ENCODE measurements at regions not wholly inside any gene's neighbourhood (a gene's known extent, or its start where the extent isn't known, plus 50 kb on each side); places are given as distances from the start of the nearest gene placed in this dataset.

DNA sequence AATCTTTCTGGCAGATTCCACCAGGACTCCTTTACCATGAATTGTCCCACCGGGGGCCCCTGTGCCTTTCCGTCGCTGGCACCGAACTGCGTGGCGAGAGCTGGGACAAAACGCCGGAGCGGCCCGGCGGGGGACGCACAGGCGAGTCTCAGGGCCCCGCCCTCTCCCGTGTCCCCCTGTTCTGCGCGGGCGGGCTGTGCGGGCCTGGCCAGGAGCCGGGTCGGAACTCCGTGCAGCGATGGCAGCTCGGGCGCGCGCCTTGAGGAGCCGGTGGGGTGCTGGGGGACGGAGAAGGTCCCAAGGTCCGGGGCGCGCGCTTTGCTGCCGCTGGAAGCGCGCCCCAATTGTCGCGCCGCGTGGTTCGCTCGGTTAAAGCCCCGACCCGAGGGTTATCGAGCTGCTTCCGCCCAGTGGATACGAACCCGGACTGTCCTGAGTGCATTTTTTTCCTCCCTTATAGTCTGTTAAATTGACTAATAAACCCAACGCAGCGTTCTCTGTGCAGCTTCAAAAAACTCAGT, 125.3 kb downstream of the TMEM174 start:
- intact Hi-C loops (cut with DNase I, micrococcal nuclease), result loop anchor here (10.0 kb wide), 2 partner anchors 84 to 156 kb away; no protein-coding TSS in a partner anchor
- Histone ChIP-seq H3K9me3 (no peaks in the 10 kb centered on the region), H3K4me1 (ENCODE audit: low read depth) (peaks cover 7% of the 10 kb centered on the region), H3K4me3 (no peak overlapping the region), H3K36me3 (ENCODE audit: low read depth) (no peaks in the 10 kb centered on the region)
- DNase-seq (no peak), ATAC-seq (no peak)
- TF ChIP-seq, protein P1, sequence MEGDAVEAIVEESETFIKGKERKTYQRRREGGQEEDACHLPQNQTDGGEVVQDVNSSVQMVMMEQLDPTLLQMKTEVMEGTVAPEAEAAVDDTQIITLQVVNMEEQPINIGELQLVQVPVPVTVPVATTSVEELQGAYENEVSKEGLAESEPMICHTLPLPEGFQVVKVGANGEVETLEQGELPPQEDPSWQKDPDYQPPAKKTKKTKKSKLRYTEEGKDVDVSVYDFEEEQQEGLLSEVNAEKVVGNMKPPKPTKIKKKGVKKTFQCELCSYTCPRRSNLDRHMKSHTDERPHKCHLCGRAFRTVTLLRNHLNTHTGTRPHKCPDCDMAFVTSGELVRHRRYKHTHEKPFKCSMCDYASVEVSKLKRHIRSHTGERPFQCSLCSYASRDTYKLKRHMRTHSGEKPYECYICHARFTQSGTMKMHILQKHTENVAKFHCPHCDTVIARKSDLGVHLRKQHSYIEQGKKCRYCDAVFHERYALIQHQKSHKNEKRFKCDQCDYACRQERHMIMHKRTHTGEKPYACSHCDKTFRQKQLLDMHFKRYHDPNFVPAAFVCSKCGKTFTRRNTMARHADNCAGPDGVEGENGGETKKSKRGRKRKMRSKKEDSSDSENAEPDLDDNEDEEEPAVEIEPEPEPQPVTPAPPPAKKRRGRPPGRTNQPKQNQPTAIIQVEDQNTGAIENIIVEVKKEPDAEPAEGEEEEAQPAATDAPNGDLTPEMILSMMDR (IDR thresholded peaks at IDR 0.05), result no peak

DNA sequence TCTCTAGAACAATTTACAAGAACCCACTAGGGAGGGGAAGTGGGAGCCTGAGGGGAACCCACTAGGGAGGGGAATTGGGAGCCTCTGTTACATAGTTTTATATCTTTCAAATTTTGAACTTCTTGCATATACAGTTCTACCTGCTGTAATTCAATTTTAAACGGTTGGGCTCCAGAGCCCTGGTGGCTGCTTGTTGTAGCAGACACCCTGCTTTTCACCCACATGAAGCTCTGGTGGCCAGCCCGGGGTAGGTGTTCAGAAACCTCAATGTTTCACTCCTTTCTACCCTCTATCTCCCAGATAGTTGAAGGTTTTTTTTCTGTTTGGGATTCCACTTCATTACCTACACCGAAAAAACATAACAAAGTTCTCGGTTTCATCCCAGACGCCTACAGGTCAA, 124.4 kb downstream of the TMEM174 start:
- TF ChIP-seq, protein P1 (IDR thresholded peaks at IDR 0.05), result no peak
- peaks cover 7% of the 10 kb centered on the region for H3K4me1 ChIP-seq (ENCODE audit: low read depth)
- H3K9me3 ChIP-seq, result no peaks in the 10 kb centered on the region
- ATAC-seq (no peak), DNase-seq (no peak)
- no peaks in the 10 kb centered on the region for H3K36me3 ChIP-seq (ENCODE audit: low read depth)
- H3K4me3 ChIP-seq, result no peak overlapping the region
- intact Hi-C loops (cut with DNase I, micrococcal nuclease), result loop anchor here (10.0 kb wide), 2 partner anchors 83 to 157 kb away; no protein-coding TSS in a partner anchor

DNA sequence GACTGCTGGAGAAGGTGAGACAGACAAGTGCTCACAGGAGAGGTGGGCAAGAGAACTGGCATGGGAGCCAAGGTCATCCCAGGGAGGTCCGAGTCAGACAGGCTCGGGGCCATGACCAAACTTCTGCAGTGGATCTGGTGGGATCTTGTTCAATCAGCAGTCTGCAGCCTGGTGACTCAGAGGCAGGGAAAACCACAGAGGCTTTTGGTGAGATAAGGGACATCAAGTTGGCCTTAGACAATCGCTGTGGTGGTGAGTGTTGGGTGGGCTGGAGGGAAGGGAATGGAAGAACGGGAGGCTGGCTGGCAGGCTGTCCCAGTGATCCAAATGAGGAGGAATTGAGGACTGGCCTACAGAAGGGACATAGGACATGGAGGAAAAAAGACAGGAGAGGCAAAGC, 123.8 kb downstream of the TMEM174 start:
- Histone ChIP-seq H3K4me3 (no peak overlapping the region), H3K9me3 (no peaks in the 10 kb centered on the region), H3K4me1 (ENCODE audit: low read depth) (peaks cover 7% of the 10 kb centered on the region), H3K36me3 (ENCODE audit: low read depth) (no peaks in the 10 kb centered on the region)
- TF ChIP-seq, protein P1 (IDR thresholded peaks at IDR 0.05), result no peak
- DNase-seq (no peak), ATAC-seq (no peak)
- intact Hi-C loops (cut with DNase I, micrococcal nuclease), result loop anchor here (10.0 kb wide), 2 partner anchors 82 to 158 kb away; no protein-coding TSS in a partner anchor

DNA sequence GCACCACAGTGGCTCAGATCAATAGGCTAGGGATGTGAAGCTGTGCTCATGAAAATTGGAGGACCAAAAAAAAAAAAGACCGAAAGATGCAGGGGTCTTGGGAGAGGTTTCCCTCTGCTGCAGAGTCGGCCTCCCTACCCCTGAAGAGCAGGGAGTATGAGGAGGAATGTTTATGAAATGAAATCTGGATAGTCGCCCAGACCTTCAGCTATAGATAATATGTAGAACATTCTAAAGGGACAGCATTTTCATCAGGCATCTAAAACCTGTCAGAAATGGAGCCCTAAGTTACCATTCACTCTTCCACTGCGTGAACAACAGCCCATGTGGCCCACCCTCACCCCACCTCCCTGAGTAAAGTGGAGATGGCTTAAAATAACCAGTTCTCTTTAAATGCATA, 122.9 kb downstream of the TMEM174 start:
- DNase-seq, result no peak
- Histone ChIP-seq H3K4me1 (ENCODE audit: low read depth) (peaks cover 7% of the 10 kb centered on the region), H3K36me3 (ENCODE audit: low read depth) (no peaks in the 10 kb centered on the region), H3K4me3 (no peak overlapping the region), H3K9me3 (no peaks in the 10 kb centered on the region)
- intact Hi-C loops (cut with DNase I, micrococcal nuclease), result loop anchor here (10.0 kb wide), 2 partner anchors 81 to 159 kb away; no protein-coding TSS in a partner anchor
- no peak for ATAC-seq
- TF ChIP-seq, protein P1 (IDR thresholded peaks at IDR 0.05), result no peak

DNA sequence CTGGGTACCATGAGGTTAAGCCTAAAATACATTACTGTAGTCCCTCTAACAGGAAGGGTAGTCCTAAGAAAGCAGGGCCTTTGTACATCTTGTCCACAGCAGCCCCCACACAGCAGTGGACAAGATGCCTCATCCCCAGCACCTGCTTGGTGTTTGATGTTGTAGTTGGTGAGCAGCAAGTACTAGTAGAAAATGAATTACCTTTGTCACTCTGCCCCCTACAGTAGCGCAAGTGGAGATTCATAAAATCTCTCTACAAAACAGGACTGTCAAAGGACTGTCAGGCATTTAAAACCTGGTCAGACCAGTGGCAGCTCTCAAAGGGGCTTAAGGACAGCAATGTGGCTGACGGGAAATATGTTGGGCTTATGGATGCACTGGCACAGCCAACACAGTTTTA, 122.5 kb downstream of the TMEM174 start:
- TF ChIP-seq, protein P1 (IDR thresholded peaks at IDR 0.05), result no peak
- H3K9me3 ChIP-seq, result no peaks in the 10 kb centered on the region
- intact Hi-C loops (cut with DNase I, micrococcal nuclease), result loop anchor here (10.0 kb wide), 2 partner anchors 81 to 159 kb away; no protein-coding TSS in a partner anchor
- H3K4me1 ChIP-seq (ENCODE audit: low read depth), result peaks cover 7% of the 10 kb centered on the region
- DNase-seq (no peak), ATAC-seq (peak; percentile 36)
- H3K36me3 ChIP-seq (ENCODE audit: low read depth), result no peaks in the 10 kb centered on the region
- H3K4me3 ChIP-seq, result no peak overlapping the region
